ENCODE measurements at regions not wholly inside any gene's neighbourhood (a gene's known extent, or its start where the extent isn't known, plus 50 kb on each side); places are given as distances from the start of the nearest gene placed in this dataset.
"Not testable (repeated sequence)": the region's sequence is repeated elsewhere in the genome, so short reads cannot be mapped to it uniquely, and the experiment has no call there.

DNA sequence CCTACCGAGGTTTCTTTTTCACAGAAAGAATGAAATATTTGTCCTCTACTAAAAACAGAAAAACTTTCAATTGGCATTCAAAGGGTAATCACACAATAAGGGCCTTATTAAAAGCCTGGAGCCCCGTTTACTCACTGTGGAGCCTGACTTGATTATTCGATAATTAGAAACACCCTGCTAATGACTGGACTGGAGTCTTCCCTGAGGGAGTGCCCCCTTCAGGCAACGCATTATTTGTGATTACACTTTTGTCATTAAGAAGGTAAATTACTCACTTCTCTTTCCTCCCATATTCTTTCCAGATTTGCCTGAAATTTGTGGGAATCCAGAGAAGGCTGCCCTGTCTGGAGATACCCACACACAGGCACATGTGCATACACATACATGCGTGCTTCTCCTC is 444.2 kb upstream of the NPVF start:
- no peak for DNase-seq

GRCh38 chr7:25675789-25676474 is 447.6 kb upstream of the NPVF start:
- no peak for DNase-seq

DNA sequence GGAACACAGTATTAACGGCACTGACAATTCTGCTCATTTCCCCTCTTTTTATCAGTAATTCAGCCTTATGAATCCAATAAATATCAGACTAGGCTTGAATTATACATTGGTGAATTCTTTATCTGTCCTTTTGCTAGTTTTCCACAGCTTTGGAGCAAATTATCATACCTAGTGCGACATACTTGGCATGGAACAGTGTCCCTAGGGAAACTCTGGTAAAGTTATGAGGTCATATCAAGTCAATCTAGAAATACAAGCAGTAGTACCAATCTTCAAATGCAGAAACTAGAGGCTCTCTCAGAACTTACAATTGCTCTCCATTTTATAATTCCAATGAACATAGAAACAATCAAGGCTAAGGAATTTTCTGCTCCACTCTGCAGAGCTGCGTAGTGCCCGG is 449.3 kb upstream of the NPVF start:
- no peak for DNase-seq

DNA sequence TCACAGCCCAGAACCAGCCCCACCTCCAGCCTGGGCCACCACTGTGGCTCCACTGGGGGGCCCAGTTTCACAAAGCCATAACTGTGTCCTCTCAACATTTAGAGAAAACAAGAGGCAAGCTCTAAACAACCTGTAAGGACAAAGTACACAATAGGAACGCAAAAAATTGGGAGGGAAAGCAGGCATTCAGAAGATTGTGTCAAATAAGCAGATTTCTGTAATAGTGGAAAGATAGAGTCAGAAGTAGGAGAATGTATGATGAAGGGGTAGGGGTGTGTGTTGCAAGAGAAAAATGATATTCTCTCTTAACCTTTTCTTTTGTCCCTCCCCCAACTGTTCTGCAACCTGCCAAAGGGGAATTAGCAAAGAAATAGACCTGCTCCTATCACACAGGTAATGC is 449.9 kb upstream of the NPVF start:
- DNase-seq, result no peak

GRCh38 chr7:25680636-25681035 is 452.4 kb upstream of the NPVF start:
- no peak for DNase-seq

- DNase-seq, result no peak
Measured at GRCh38 chr7:25684360-25684759, 456.1 kb upstream of the NPVF start.

- no peak for DNase-seq
Measured at GRCh38 chr7:25686493-25686892, 458.2 kb upstream of the NPVF start.

DNA sequence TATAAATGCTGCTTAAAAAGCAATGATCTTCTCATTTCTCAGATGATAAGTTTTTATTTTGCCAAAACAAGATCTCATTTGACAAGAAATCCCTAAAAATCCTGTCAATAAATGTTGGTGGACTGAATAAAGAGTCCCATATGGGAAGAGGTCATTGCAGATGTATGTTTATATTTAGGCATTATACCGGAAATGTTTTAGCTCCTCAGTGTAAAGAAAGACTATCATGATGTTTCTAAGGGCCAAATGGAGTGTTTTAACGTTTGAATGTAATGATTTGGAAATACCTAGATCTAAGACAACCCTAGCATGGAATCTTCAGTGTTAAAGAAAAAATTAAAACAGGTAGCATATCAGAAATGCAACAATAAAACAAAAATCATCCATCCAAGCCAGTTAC is 457.8 kb upstream of the NFE2L3 start:
- DNase-seq, result no peak

DNA sequence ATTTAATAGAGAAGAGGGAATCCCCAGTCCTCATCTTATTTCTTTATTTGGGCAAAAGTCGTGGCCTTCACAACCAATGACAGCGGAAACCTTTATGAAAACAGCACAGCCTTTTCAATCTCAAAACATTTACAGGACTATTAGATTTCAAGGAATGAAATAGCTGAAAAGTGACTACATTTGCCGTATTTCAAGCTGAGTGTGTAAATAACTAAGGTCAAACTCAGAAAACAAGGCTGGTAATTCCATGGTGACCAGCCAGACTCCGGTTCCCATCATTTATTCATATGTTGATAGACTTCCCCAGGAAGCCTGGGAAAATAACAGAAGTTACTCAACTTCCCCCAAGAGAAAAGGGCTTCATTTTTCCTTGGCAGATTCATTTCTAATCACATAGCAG is 457.3 kb upstream of the NFE2L3 start:
- no peak for DNase-seq

GRCh38 chr7:25696571-25696970 is 455.4 kb upstream of the NFE2L3 start:
- DNase-seq, result no peak

DNA sequence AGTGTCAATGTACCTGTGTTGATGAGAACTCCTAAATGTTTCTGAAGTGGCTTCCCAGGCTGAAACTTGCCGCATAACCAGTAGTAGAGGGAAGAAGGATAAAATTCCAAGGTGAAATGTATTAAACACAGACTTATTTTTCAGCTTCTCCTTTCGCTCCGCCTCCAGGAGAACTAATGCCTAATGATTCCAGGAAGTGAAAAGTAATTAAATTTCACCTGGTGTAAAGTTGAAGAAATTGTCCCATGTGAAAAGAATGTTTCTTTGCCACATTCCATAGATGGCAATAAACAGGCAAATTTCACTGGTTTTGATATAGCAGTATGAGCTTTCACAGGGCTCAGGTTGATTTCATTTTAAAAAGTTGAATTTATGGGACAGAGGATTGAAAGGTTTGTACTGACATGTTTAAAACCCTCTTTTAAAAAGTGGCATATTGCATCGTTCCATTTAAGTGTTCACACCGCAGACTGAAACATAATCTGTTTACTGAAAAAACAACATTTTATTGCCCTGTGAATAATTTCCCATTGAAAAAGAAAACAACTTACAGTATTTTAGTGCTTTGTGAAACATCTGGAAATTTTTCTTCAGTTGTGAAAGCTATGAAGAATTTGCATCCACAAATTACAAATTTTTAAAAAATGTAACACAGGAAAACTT is 453.4 kb upstream of the NFE2L3 start:
- DNase-seq, result no peak

GRCh38 chr7:25700141-25700540 is 451.9 kb upstream of the NFE2L3 start:
- not testable (repeated sequence) for DNase-seq

GRCh38 chr7:25704413-25704812 is 447.6 kb upstream of the NFE2L3 start:
- DNase-seq, result no peak

- no peak for DNase-seq
Measured at GRCh38 chr7:25706764-25707163, 445.2 kb upstream of the NFE2L3 start.

- no peak for DNase-seq
Measured at GRCh38 chr7:25707768-25708620, 444.0 kb upstream of the NFE2L3 start.

- DNase-seq, result no peak
Measured at GRCh38 chr7:25710959-25711358, 441.0 kb upstream of the NFE2L3 start.

DNA sequence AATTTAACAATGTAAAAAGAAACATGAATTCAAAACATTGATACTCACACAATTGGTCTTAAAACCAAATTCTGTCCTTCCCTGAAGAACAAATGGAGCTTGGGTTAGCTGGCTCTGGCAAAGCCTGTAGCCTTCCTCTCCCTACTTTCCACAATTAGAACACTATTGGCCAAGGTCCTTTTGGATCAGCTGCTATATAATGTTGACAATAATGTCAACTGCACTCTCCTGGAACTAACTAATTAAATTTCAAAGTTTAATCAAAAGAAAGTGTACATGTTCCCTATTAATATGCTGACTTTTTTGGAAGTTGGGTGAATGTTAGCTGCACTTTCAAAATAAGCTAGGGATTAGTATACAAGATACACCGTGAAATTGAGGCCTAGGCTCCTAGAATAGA is 440.1 kb upstream of the NFE2L3 start:
- DNase-seq, result no peak

- no peak for DNase-seq
Measured at GRCh38 chr7:25712500-25712899, 439.5 kb upstream of the NFE2L3 start.

- no peak for DNase-seq
Measured at GRCh38 chr7:25714013-25714412, 438.0 kb upstream of the NFE2L3 start.

DNA sequence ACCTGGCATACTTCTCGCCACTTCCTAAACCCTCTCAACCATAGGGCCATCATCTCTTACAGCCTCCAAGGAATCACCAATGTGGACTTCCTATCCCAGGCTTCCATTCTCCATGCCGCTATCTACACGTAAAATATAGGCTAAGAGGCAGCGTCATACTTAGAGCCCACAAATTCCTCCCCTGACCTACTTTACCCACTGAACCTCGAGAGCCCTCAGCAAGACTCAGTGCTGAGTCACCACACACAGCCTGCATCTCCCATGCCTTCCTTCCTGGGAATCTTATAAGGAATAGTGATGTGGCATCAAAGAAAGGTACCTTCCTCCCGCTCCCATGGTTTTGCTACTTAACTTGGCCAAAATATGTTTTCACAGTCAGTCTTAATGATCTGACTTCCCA is 435.6 kb upstream of the NFE2L3 start:
- DNase-seq, result no peak

DNA sequence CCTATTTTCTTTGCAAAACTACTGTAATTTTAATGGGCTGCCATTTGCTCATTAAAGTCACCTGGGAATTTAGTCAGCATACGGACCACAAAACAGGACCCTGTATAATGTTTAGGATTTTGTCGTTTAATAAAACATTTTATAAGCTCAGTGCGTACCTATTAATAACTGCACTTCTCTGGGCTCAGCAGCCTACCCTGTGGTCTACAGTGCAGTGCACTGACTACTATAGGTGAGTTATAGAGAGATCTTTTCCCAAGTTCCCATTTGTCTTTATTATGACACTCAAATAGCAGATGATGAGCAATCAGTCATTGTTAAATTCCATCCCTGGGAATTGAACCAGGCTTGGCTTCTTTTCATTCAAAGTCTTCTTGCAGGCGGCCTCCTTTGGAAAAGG is 433.4 kb upstream of the NFE2L3 start:
- DNase-seq, result no peak

- DNase-seq, result no peak
Measured at GRCh38 chr7:25719190-25719896, 432.7 kb upstream of the NFE2L3 start.

DNA sequence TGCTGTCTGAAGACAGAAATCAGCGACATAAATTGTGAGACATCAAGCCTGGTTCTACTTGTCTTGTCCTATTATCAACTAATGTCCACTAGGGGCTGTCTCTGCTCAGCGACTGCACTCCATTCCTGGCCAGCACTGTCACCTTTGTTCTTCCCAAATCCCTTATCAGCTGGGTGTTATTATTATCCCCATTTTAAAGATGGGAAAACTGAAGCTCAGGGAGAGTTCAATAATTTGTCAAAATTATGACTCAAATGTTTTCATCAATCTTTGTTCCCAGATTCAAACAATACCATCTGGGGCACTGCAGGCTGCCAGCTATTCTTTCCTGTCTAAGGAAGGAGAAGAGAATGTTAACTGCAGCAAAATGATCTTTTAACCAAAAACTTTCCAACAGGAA is 431.6 kb upstream of the NFE2L3 start:
- DNase-seq, result no peak
